Thyroid gland (tissue), 4 donors: ENCODE measurements at regions not wholly inside any gene's neighbourhood (a gene's known extent, or its start where the extent isn't known, plus 50 kb on each side); places are given as distances from the start of the nearest gene placed in this dataset.

ENCODE experiments used
- POLR2A ChIP-seq, 2 donors: fragments of 450-650 bp; IDR thresholded peaks; one replicate each; pipeline ENCODE4 v1.6.1; 2017; ENCODE audit warnings: antibody characterized with exemption in 2 of 2, mild to moderate bottlenecking in 2 of 2, moderate library complexity in 1 of 2
- TF ChIP-seq, protein P1 (sequence below), 6 experiments: fragments of 200-600 bp in 3 of 6; fragments of 450-650 bp in 3 of 6; sonication (generic) in 3 of 6; IDR thresholded peaks; one replicate each; pipeline ENCODE4 v1.5.1; 2016 to 2019; ENCODE audit warnings: antibody characterized with exemption in 6 of 6, mild to moderate bottlenecking in 2 of 6, inconsistent platforms in 1 of 6, moderate library complexity in 1 of 6

DNA sequence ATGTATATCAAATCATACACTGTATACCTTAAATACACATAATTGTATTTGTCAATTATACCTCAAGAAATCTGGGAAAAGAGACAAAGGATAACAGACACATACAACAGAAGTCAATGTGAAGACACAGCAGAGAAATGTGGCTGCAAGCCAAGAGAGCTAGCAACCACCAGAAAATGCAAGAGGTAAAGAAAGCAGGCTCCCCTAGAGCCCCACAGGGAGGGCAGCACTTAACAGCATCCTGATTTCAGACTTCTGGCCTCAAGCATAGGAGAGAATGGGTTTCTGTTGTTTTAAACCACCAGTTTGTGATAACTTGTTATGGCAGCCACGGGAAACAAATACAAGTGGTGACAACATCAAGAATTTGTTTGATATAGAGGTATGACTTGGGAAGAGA, 1197.2 kb downstream of the SORCS1 start:
- TF ChIP-seq, protein P1, sequence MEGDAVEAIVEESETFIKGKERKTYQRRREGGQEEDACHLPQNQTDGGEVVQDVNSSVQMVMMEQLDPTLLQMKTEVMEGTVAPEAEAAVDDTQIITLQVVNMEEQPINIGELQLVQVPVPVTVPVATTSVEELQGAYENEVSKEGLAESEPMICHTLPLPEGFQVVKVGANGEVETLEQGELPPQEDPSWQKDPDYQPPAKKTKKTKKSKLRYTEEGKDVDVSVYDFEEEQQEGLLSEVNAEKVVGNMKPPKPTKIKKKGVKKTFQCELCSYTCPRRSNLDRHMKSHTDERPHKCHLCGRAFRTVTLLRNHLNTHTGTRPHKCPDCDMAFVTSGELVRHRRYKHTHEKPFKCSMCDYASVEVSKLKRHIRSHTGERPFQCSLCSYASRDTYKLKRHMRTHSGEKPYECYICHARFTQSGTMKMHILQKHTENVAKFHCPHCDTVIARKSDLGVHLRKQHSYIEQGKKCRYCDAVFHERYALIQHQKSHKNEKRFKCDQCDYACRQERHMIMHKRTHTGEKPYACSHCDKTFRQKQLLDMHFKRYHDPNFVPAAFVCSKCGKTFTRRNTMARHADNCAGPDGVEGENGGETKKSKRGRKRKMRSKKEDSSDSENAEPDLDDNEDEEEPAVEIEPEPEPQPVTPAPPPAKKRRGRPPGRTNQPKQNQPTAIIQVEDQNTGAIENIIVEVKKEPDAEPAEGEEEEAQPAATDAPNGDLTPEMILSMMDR (IDR thresholded peaks at IDR 0.05): no peak
- no peak for TF ChIP-seq POLR2A (IDR thresholded peaks at IDR 0.05)
